HEK293T (cell line): ENCODE measurements at regions not wholly inside any gene's neighbourhood (a gene's known extent, or its start where the extent isn't known, plus 50 kb on each side); places are given as distances from the start of the nearest gene placed in this dataset.
"Not testable (repeated sequence)": the region's sequence is repeated elsewhere in the genome, so short reads cannot be mapped to it uniquely, and the experiment has no call there.

ENCODE experiments used
- CTCF ChIA-PET: fragments of 350-600 bp; formaldehyde crosslinking; extraction: SDS; loops from one replicate; lab custom pipeline; 2021; ENCODE audit warnings: antibody characterized with exemption, inconsistent platforms; lab: Yijun Ruan, JAX
- POLR2A ChIA-PET: fragments of 350-600 bp; formaldehyde crosslinking; extraction: SDS; loops from one replicate; lab custom pipeline; 2020; ENCODE audit warnings: antibody characterized with exemption, inconsistent platforms; lab: Yijun Ruan, JAX
- DNase-seq: peaks from one replicate; pipeline ENCODE4 v3.0.0; 2012; ENCODE audit warnings: mixed read lengths; ENCODE audit errors: extremely low spot score
- ARNT ChIP-seq: fragments of 450-650 bp; IDR thresholded peaks from 2 replicates; pipeline ENCODE4 v1.6.1; 2017; ENCODE audit warnings: mild to moderate bottlenecking
- BHLHE40 ChIP-seq: fragments of 450-650 bp; IDR thresholded peaks from 2 replicates; pipeline ENCODE4 v1.6.1; 2016; ENCODE audit warnings: mild to moderate bottlenecking, moderate library complexity, borderline replicate concordance
- CTBP1 ChIP-seq: fragments of 450-650 bp; IDR thresholded peaks from 2 replicates; pipeline ENCODE4 v1.6.1; 2016; ENCODE audit warnings: borderline replicate concordance
- ELF4 ChIP-seq: fragments of 450-650 bp; IDR thresholded peaks from 2 replicates; pipeline ENCODE4 v1.6.1; 2017; ENCODE audit warnings: antibody characterized with exemption
- FOXA1 ChIP-seq: fragments of 450-650 bp; IDR thresholded peaks from 2 replicates; pipeline ENCODE4 v1.6.1; 2016; ENCODE audit warnings: mild to moderate bottlenecking
- FOXK2 ChIP-seq: fragments of 450-650 bp; IDR thresholded peaks from 2 replicates; pipeline ENCODE4 v1.6.1; 2016; ENCODE audit warnings: mild to moderate bottlenecking
- FOXM1 ChIP-seq: fragments of 450-650 bp; IDR thresholded peaks from 2 replicates; pipeline ENCODE4 v1.6.1; 2017; ENCODE audit warnings: mild to moderate bottlenecking, borderline replicate concordance
- HDGF ChIP-seq: fragments of 450-650 bp; IDR thresholded peaks from 2 replicates; pipeline ENCODE4 v1.6.1; 2017; ENCODE audit warnings: antibody characterized with exemption, borderline replicate concordance
- L3MBTL2 ChIP-seq: fragments of 450-650 bp; conservative IDR thresholded peaks from 2 replicates; pipeline ENCODE4 v1.6.1; 2016; ENCODE audit warnings: mild to moderate bottlenecking
- LEF1 ChIP-seq: fragments of 450-650 bp; IDR thresholded peaks from 2 replicates; pipeline ENCODE4 v1.6.1; 2017; ENCODE audit warnings: mild to moderate bottlenecking, borderline replicate concordance
- NFRKB ChIP-seq: fragments of 450-650 bp; IDR thresholded peaks from 2 replicates; pipeline ENCODE4 v1.6.1; 2016; ENCODE audit warnings: mild to moderate bottlenecking, moderate library complexity
- PKNOX1 ChIP-seq: fragments of 450-650 bp; IDR thresholded peaks from 2 replicates; pipeline ENCODE4 v1.6.1; 2016
- SP1 ChIP-seq: fragments of 450-650 bp; IDR thresholded peaks from 2 replicates; pipeline ENCODE4 v1.6.1; 2017
- SUZ12 ChIP-seq: fragments of 450-650 bp; IDR thresholded peaks from 2 replicates; pipeline ENCODE4 v1.6.1; 2016; ENCODE audit warnings: mild to moderate bottlenecking
- TARDBP ChIP-seq: fragments of 450-650 bp; IDR thresholded peaks from 2 replicates; pipeline ENCODE4 v1.6.1; 2016
- ZNF384 ChIP-seq: fragments of 450-650 bp; IDR thresholded peaks from 2 replicates; pipeline ENCODE4 v1.6.1; 2016

DNA sequence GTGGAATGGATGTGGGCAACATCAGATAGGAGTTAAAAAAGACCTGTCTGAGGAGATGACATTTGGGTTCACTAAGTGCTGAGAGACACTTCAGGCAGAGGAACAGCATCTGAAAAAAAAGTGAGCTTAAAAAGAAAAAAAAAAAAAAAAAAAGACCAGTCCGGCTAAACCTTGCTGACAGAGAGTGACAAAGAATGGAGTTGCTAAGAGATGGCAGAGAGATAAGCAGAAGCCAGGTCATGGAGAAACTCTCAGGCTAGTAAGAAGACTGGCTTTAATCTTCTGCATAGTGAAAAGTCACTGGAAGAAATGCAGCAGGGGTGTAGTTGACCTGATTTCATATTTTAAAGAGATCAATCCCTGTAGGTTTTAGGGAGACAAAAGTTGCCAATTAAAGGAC, 711.1 kb upstream of the SEMA3D start:
- TF ChIP-seq LEF1 (no peak), FOXM1 (no peak)
- CTCF ChIA-PET, result no interaction called here
- DNase-seq, result no peak
- POLR2A ChIA-PET, result no interaction called here

DNA sequence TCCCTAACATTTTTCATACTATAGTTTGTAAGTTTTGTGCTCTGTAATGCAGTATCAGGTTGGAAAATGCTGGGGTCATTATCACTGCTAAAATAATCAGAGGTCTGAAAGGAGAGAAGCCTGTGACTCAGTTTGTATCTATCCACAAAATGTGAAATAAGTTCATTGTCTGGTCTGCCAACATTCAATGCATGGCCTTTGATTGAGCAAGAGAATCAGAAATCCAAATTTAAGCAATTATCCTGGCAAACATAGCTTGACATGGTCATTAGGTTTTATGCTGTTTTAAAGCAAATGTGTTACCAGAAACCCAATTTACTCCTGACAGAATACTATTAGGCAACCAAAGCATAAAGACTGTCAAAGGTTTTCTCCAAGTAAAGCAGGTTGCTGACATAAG, 709.7 kb upstream of the SEMA3D start:
- no peak for DNase-seq
- POLR2A ChIA-PET, result no interaction called here
- CTCF ChIA-PET, result no interaction called here
- no peak for TF ChIP-seq FOXM1
- no peak for TF ChIP-seq TARDBP
- no peak for TF ChIP-seq PKNOX1
- no peak for TF ChIP-seq ZNF384
- no peak for TF ChIP-seq SUZ12
- TF ChIP-seq FOXK2, result no peak
- TF ChIP-seq BHLHE40, result no peak
- TF ChIP-seq L3MBTL2, result no peak
- TF ChIP-seq ELF4, result no peak
- no peak for TF ChIP-seq SP1
- no peak for TF ChIP-seq HDGF

DNA sequence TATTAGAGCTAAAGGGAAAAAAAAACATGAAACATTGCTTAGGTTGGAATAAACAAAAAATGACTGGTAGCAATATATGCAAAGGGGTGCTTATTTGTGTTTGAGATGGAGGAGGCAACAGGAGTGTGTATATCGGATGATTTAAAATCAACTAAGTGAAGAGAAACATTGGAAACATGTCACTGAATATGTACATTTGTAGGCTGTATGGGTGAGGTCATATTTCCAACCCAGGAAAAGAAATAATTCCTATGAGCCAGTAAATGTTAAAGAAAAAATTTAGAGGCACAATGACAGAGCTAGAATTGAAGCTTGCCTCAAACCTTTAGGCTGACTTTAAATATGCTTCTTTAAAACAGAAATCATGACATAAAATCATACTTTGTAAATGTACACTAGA, 709.0 kb upstream of the SEMA3D start:
- ChIA-PET POLR2A (no interaction called here), CTCF (no interaction called here)
- no peak for DNase-seq
- TF ChIP-seq CTBP1 (no peak), HDGF (no peak), SUZ12 (no peak), NFRKB (no peak), SP1 (no peak), FOXK2 (no peak), LEF1 (no peak), L3MBTL2 (no peak), PKNOX1 (no peak), BHLHE40 (no peak), FOXM1 (no peak), TARDBP (no peak), ELF4 (no peak), ARNT (no peak), FOXA1 (no peak)

DNA sequence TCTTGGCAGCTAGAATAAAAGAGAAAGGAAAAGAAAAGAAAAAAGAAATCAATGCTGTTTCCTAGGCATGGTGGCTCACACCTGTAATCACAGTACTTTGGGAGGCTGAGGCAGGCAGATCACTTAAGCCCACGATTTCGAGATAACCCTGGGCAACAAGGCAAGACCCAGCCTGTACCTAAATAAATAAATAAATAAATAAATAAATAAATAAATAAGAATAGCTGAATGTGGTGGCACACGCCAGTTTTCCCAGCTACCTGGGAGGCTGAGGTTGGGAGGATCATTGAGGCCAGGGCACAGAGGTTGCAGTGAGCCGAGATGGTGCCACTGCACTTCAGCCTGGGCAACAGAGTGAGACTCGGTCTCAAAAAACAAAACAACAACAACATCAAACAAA, 705.0 kb upstream of the SEMA3D start:
- CTCF ChIA-PET, DNase-seq, POLR2A ChIA-PET: not testable (repeated sequence)

DNA sequence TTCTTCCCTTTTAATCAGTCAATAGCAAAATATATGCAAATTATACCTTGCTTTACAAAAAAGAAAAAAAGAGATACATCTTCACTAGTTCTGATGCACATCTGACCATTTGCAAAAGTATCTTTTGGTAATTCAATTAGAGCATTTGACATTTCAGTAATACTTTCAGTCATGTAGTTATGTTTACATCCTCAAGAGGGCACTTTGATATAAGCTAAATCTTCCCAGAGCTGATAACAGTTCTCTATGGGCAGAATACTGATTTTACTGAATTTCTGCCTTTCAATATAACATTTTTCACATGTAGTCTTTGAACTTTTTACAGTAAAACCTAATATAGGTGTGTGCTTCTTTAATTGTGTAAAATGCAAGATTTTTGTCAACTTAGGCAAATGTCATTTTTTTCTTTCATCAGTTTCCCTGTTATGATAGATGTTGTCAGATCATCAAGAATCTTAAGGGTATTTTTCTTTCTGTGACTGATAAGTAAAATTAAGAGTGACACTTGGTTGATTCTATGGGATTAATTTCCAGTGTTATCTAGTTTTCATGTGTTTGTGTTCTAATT, 703.5 kb upstream of the SEMA3D start:
- ChIA-PET CTCF (interaction anchor here (0.5 to 1.0 kb wide), 2 partner anchors 556 to 1015 kb away, joined by 3 to 4 read pairs; no protein-coding TSS in a partner anchor), POLR2A (no interaction called here)
- DNase-seq, result peak; percentile 25
- TF ChIP-seq FOXK2, result no peak
- TF ChIP-seq SP1, result no peak

DNA sequence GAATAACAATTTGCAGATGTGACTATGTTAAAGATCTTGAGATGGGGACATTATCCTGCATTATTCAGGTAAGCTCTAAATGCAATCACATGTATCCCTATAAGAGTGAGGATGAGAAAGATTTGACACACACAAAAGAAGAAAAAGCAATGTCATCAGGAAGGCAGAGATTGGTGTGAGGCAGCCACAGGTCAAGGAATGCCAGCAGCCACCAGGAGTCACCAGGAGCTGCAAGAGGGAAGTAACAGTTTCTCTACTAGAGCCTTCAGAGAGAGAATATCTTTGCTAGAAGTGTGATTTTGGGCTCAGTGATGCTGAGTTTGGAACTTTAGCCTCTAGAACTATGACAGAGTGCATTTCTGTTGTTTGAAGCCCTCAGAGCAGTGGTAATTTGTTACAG, 700.3 kb upstream of the SEMA3D start:
- CTCF ChIA-PET, result no interaction called here
- POLR2A ChIA-PET, result no interaction called here
- TF ChIP-seq SP1 (no peak), CTBP1 (no peak), TARDBP (no peak), PKNOX1 (no peak), SUZ12 (no peak), L3MBTL2 (no peak), ARNT (no peak), FOXK2 (no peak)
- DNase-seq, result no peak

- ChIA-PET CTCF (no interaction called here), POLR2A (no interaction called here)
- TF ChIP-seq L3MBTL2 (no peak), NFRKB (no peak), FOXA1 (no peak), TARDBP (no peak), HDGF (no peak), ARNT (no peak), SP1 (no peak), FOXM1 (no peak), BHLHE40 (no peak), CTBP1 (no peak), ZNF384 (no peak)
- no peak for DNase-seq
Measured at GRCh38 chr7:85882335-85882734, 695.5 kb upstream of the SEMA3D start.
